Right ventricle myocardium superior (tissue), 1 donor: ENCODE measurements at regions not wholly inside any gene's neighbourhood (a gene's known extent, or its start where the extent isn't known, plus 50 kb on each side); places are given as distances from the start of the nearest gene placed in this dataset.

ENCODE experiments used
- ATAC-seq: fragments of 200-7000 bp; cut with Tn5 transposase; one replicate; pipeline ENCODE4 v1.9.1; 2020; ENCODE audit warnings: mild to moderate bottlenecking; ENCODE audit not compliant: poor library complexity
- DNase-seq: peaks from one replicate; pipeline ENCODE4 v3.0.0-alpha.2; 2020
- intact Hi-C: fragments of 100-400 bp; cut with DNase I; formaldehyde crosslinking; loops from one replicate; pipeline ENCODE4 v1.11.2; 2022
- donor health status: DM: no; HTN: yes; CAD: no; lungs with severe emphysema.

GRCh38 chr1:184210862-184211261, 159.3 kb downstream of the TSEN15 start:
- no peak for ATAC-seq
- DNase-seq: no peak
- intact Hi-C loops: no loop called here

GRCh38 chr1:184212649-184213314, 161.3 kb downstream of the TSEN15 start:
- ATAC-seq (no peak), DNase-seq (no peak)
- intact Hi-C loops: no loop called here

GRCh38 chr1:184214128-184214527, 162.6 kb downstream of the TSEN15 start:
- DNase-seq: no peak
- ATAC-seq: no peak
- intact Hi-C loops: no loop called here

GRCh38 chr1:184215274-184215925, 163.9 kb downstream of the TSEN15 start:
- no peak for ATAC-seq
- DNase-seq: no peak
- intact Hi-C loops: no loop called here

- intact Hi-C loops: no loop called here
- DNase-seq (no peak), ATAC-seq (no peak)
These were observed 167.0 kb downstream of the TSEN15 start for GRCh38 chr1:184218458-184219075.

- no peak for ATAC-seq
- intact Hi-C loops: no loop called here
These were observed 167.4 kb upstream of the C1orf21 start for GRCh38 chr1:184219414-184219813.

GRCh38 chr1:184219883-184220282, 166.9 kb upstream of the C1orf21 start:
- intact Hi-C loops: no loop called here
- DNase-seq (no peak), ATAC-seq (no peak)

More at GRCh38 chr1:184219414-184219813, 167.4 kb upstream of the C1orf21 start:
- DNase-seq: no peak

GRCh38 chr1:184221087-184221486, 165.7 kb upstream of the C1orf21 start:
- DNase-seq (no peak), ATAC-seq (no peak)
- intact Hi-C loops: no loop called here

GRCh38 chr1:184222652-184223052, 164.2 kb upstream of the C1orf21 start:
- peak; percentile 83 for ATAC-seq
- intact Hi-C loops: loop anchor here (2.0 kb wide), 1 partner anchor 148 kb away; no protein-coding TSS in a partner anchor
- DNase-seq: peak; percentile 53

- intact Hi-C loops: loop anchor here (2.0 kb wide), 1 partner anchor 148 kb away; no protein-coding TSS in a partner anchor
- DNase-seq (no peak), ATAC-seq (peak; percentile 44)
These were observed 163.6 kb upstream of the C1orf21 start for GRCh38 chr1:184223216-184223615.

- intact Hi-C loops: no loop called here
- DNase-seq (no peak), ATAC-seq (no peak)
These were observed 161.3 kb upstream of the C1orf21 start for GRCh38 chr1:184225283-184226099.

- DNase-seq (no peak), ATAC-seq (no peak)
- intact Hi-C loops: no loop called here
These were observed 160.7 kb upstream of the C1orf21 start for GRCh38 chr1:184226100-184226487.

GRCh38 chr1:184228558-184228957, 158.3 kb upstream of the C1orf21 start:
- intact Hi-C loops: no loop called here
- no peak for DNase-seq
- ATAC-seq: no peak

- intact Hi-C loops: no loop called here
- DNase-seq (no peak), ATAC-seq (peak; percentile 81)
These were observed 149.2 kb upstream of the C1orf21 start for GRCh38 chr1:184237588-184237987.

GRCh38 chr1:184241446-184241845, 145.4 kb upstream of the C1orf21 start:
- intact Hi-C loops: loop anchor here (5.0 to 10.0 kb wide), 2 partner anchors 321 to 423 kb away; no protein-coding TSS in a partner anchor
- no peak for ATAC-seq
- no peak for DNase-seq

- DNase-seq: no peak
These were observed 144.3 kb upstream of the C1orf21 start for GRCh38 chr1:184242507-184242943.

GRCh38 chr1:184244962-184245361, 141.9 kb upstream of the C1orf21 start:
- ATAC-seq (no peak), DNase-seq (no peak)
- intact Hi-C loops: loop anchor here (5.0 to 10.0 kb wide), 2 partner anchors 317 to 420 kb away; no protein-coding TSS in a partner anchor

More at GRCh38 chr1:184242507-184242943, 144.3 kb upstream of the C1orf21 start:
- ATAC-seq: peak; percentile 81
- intact Hi-C loops: loop anchor here (5.0 to 10.0 kb wide), 2 partner anchors 320 to 422 kb away; no protein-coding TSS in a partner anchor

GRCh38 chr1:184247671-184248070, 139.2 kb upstream of the C1orf21 start:
- intact Hi-C loops: loop anchor here (10.0 kb wide), 1 partner anchor 417 kb away; no protein-coding TSS in a partner anchor
- ATAC-seq: no peak
- no peak for DNase-seq

- DNase-seq: no peak
- no peak for ATAC-seq
- intact Hi-C loops: no loop called here
These were observed 132.9 kb upstream of the C1orf21 start for GRCh38 chr1:184253921-184254320.
